ENCODE measurements at regions not wholly inside any gene's neighbourhood (a gene's known extent, or its start where the extent isn't known, plus 50 kb on each side); places are given as distances from the start of the nearest gene placed in this dataset.

- DNase-seq (ENCODE audit: low read depth): no peak
- H3K4me3 ChIP-seq (replicated peaks; ENCODE audit: low read depth, low read length): no peak overlapping the region
- no peak for TF ChIP-seq CTCF (IDR thresholded peaks at IDR 0.05; ENCODE audit: low read length, missing control alignments)
These were observed 102.5 kb downstream of the INHBB start for GRCh38 chr2:120448436-120448835.

- no peak for TF ChIP-seq CTCF (IDR thresholded peaks at IDR 0.05; ENCODE audit: low read length, missing control alignments)
- DNase-seq (ENCODE audit: low read depth): no peak
- H3K4me3 ChIP-seq (replicated peaks; ENCODE audit: low read depth, low read length): no peak overlapping the region
These were observed 103.2 kb downstream of the INHBB start for GRCh38 chr2:120448961-120449810.

- no peak for DNase-seq (ENCODE audit: low read depth)
- no peak overlapping the region for H3K4me3 ChIP-seq (replicated peaks; ENCODE audit: low read depth, low read length)
- TF ChIP-seq CTCF (IDR thresholded peaks at IDR 0.05; ENCODE audit: low read length, missing control alignments): no peak
These were observed 104.4 kb downstream of the INHBB start for GRCh38 chr2:120450196-120450820.

GRCh38 chr2:120451334-120451733, 105.4 kb downstream of the INHBB start:
- DNase-seq (ENCODE audit: low read depth): no peak
- no peak overlapping the region for H3K4me3 ChIP-seq (replicated peaks; ENCODE audit: low read depth, low read length)
- no peak for TF ChIP-seq CTCF (IDR thresholded peaks at IDR 0.05; ENCODE audit: low read length, missing control alignments)

DNA sequence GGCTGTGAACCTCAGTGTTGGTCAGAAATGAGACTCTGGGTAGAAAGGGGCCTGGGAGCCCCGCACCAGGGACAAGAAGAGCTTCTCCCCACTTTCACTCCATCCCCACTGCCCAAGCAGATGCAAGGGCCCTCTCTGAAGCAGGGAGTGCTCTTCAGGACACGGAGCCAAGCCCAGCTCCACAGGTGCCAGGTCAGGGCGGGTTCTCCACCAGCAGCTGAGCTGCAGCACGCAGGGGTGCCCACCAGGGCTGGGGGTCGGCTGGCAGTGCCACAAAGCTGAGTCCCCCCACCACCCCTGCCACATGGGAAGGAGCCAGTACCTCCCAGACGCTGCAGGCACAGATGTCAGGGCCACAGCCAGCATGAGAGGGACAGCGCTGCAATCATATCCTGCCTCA, 106.2 kb downstream of the INHBB start:
- DNase-seq (ENCODE audit: low read depth): no peak
- H3K4me3 ChIP-seq (replicated peaks; ENCODE audit: low read depth, low read length): no peak overlapping the region
- TF ChIP-seq CTCF (IDR thresholded peaks at IDR 0.05; ENCODE audit: low read length, missing control alignments): no peak

GRCh38 chr2:120452945-120453634, 107.2 kb downstream of the INHBB start:
- DNase-seq (ENCODE audit: low read depth): no peak
- H3K4me3 ChIP-seq (replicated peaks; ENCODE audit: low read depth, low read length): no peak overlapping the region

More at GRCh38 chr2:120452945-120453634, 107.2 kb downstream of the INHBB start:
- no peak for TF ChIP-seq CTCF (IDR thresholded peaks at IDR 0.05; ENCODE audit: low read length, missing control alignments)
